Mammary epithelial cell (primary cell): ENCODE measurements at regions not wholly inside any gene's neighbourhood (a gene's known extent, or its start where the extent isn't known, plus 50 kb on each side); places are given as distances from the start of the nearest gene placed in this dataset.
"Not testable (repeated sequence)": the region's sequence is repeated elsewhere in the genome, so short reads cannot be mapped to it uniquely, and the experiment has no call there.

Experiments used
- EZH2 ChIP-seq: IDR thresholded peaks from 2 replicates; pipeline ENCODE4 v1.6.1; 2012; ENCODE audit warnings: low read length, inconsistent platforms, borderline replicate concordance
- TF ChIP-seq, protein P1 (sequence below), 2 donors: IDR thresholded peaks in 1 of 2; conservative IDR thresholded peaks in 1 of 2; 2 replicates each; pipeline ENCODE4 v1.5.1; 2011 to 2012; ENCODE audit warnings: inconsistent platforms in 2 of 2, low read length in 2 of 2, mild to moderate bottlenecking in 2 of 2, control low read depth in 1 of 2, low read depth in 1 of 2; ENCODE audit not compliant: insufficient read depth in 1 of 2; ENCODE audit errors: extremely low read depth in 1 of 2

DNA sequence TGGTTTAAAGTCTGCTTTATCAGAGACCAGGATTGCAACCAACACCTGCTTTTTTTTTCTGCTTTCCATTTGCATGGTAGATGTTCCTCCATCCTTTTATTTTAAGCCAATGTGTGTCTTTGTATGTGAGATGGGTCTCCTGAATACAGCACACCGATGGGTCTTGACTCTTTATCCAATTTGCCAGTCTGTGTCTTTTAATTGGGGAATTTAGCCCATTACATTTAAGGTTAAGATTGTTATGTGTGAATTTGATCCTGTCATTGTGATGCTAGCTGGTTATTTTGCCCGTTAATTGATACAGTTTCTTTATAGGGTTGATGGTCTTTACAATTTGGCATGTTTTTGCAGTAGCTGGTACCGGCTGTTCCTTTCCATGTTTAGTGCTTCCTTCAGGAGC is 128.4 kb downstream of the ADCYAP1 start:
- TF ChIP-seq, protein P1, sequence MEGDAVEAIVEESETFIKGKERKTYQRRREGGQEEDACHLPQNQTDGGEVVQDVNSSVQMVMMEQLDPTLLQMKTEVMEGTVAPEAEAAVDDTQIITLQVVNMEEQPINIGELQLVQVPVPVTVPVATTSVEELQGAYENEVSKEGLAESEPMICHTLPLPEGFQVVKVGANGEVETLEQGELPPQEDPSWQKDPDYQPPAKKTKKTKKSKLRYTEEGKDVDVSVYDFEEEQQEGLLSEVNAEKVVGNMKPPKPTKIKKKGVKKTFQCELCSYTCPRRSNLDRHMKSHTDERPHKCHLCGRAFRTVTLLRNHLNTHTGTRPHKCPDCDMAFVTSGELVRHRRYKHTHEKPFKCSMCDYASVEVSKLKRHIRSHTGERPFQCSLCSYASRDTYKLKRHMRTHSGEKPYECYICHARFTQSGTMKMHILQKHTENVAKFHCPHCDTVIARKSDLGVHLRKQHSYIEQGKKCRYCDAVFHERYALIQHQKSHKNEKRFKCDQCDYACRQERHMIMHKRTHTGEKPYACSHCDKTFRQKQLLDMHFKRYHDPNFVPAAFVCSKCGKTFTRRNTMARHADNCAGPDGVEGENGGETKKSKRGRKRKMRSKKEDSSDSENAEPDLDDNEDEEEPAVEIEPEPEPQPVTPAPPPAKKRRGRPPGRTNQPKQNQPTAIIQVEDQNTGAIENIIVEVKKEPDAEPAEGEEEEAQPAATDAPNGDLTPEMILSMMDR (conservative IDR thresholded peaks at IDR 0.05 in 1 of 2, IDR thresholded peaks at IDR 0.05 in 1 of 2; ENCODE audit: extremely low read depth in 1 of 2, insufficient read depth in 1 of 2, low read depth in 1 of 2, low read length in 2 of 2): not testable (repeated sequence)
- TF ChIP-seq EZH2: not testable (repeated sequence)
